ENCODE measurements at regions not wholly inside any gene's neighbourhood (a gene's known extent, or its start where the extent isn't known, plus 50 kb on each side); places are given as distances from the start of the nearest gene placed in this dataset.

DNA sequence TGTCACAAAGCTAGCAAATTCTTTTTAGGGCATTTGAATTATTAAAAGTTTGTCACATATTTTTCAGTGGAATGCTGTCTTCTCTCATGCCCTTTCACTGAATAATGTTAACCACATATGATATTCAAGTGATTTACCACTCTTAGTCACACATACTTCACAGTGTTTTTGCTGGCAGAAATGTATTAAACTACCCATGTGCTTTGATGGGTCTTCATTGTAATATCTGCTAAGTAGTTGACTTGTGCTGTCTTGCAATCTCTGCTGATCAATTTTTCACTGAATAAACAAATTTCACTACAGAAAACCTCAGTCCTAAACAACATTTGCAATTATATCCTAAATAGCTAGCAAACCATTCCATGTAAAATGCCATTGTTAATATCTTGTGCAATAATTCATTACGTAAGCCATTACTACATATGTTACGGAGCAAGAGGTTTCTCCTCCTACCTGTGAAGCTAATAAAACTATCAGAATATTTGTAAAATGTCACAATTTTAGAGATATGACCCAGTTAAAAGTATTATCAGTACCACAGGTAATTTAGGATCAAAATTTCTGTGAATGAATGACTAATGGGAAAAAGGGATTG lies 64.6 kb upstream of the LMO3 start:
- no peak for DNase-seq

DNA sequence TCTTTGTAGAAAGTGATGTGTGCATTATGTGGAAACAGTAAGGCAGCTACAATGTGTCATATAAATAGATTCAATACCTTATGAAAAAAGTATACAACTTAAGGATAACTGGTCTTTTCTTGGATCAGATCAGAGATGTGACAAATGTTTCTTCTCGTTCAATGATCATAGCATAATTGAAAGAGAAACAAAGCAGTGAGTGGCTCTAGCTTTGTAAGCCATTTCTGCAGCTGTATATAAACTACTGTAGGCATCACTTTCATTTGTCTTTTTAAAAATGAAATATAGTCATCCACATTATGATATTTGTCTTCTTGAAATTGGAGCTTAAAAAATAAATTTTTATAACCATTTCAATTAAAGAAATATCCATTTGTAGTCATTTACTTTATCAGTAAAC lies 63.8 kb upstream of the LMO3 start:
- no peak for DNase-seq

DNA sequence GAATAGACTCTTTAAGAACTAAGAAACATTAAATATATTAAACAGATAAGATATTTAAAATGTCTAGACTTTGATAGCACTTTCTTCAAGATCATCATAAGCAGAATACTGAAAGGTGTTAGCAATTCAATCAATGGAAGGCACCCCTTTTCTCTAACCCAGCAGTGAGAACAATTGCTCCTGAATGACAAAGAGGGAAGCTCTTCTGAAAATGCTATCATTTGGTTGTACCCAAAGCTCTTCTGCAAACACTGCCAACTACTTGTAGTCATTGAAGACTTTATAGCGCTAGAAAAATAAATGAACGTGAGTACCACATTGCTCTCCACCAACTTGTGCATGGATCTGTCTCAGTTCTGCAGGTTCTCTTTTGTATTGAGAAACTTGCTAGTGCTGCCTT lies 62.2 kb upstream of the LMO3 start:
- DNase-seq = no peak

GRCh38 chr12:16658699-16659098 lies 52.7 kb upstream of the LMO3 start:
- DNase-seq = no peak
